HG03196 (cell line): ENCODE measurements at regions not wholly inside any gene's neighbourhood (a gene's known extent, or its start where the extent isn't known, plus 50 kb on each side); places are given as distances from the start of the nearest gene placed in this dataset.
"Not testable (repeated sequence)": the region's sequence is repeated elsewhere in the genome, so short reads cannot be mapped to it uniquely, and the experiment has no call there.

Source experiments
- ATAC-seq: cut with Tn5 transposase; IDR thresholded peaks from one replicate; pipeline ENCODE4 v1.9.1; 2021; ENCODE audit not compliant: unreplicated experiment

- ATAC-seq = no peak
Measured at GRCh38 chr13:50225193-50226155, 210.2 kb downstream of the KCNRG start.

- no peak for ATAC-seq
Measured at GRCh38 chr13:50226515-50227155, 211.4 kb downstream of the KCNRG start.

GRCh38 chr13:50227361-50227760, 212.1 kb downstream of the KCNRG start:
- no peak for ATAC-seq

GRCh38 chr13:50228527-50228926, 213.3 kb downstream of the KCNRG start:
- ATAC-seq = no peak

- no peak for ATAC-seq
Measured at GRCh38 chr13:50229960-50230661, 214.9 kb downstream of the KCNRG start.

- ATAC-seq = no peak
Measured at GRCh38 chr13:50230662-50230978, 215.4 kb downstream of the KCNRG start.

- not testable (repeated sequence) for ATAC-seq
Measured at GRCh38 chr13:50233574-50233973, 218.3 kb downstream of the KCNRG start.

GRCh38 chr13:50235604-50236342, 220.5 kb downstream of the KCNRG start:
- ATAC-seq = no peak

- peak; percentile 92 for ATAC-seq
Measured at GRCh38 chr13:50236898-50237318, 221.7 kb downstream of the KCNRG start.

- ATAC-seq = no peak
Measured at GRCh38 chr13:50238922-50239321, 223.7 kb downstream of the KCNRG start.

- no peak for ATAC-seq
Measured at GRCh38 chr13:50241479-50241878, 226.2 kb downstream of the KCNRG start.

- ATAC-seq = no peak
Measured at GRCh38 chr13:50243931-50244330, 228.7 kb downstream of the KCNRG start.

GRCh38 chr13:50244355-50244712, 229.1 kb downstream of the KCNRG start:
- no peak for ATAC-seq

- peak; percentile 97 for ATAC-seq
Measured at GRCh38 chr13:50244713-50245574, 229.7 kb downstream of the KCNRG start.

- ATAC-seq = no peak
Measured at GRCh38 chr13:50247223-50247622, 232.0 kb downstream of the KCNRG start.

- no peak for ATAC-seq
Measured at GRCh38 chr13:50248516-50249143, 233.4 kb downstream of the KCNRG start.

- no peak for ATAC-seq
Measured at GRCh38 chr13:50249144-50249521, 233.9 kb downstream of the KCNRG start.

GRCh38 chr13:50250401-50250800, 235.2 kb downstream of the KCNRG start:
- ATAC-seq = no peak

- no peak for ATAC-seq
Measured at GRCh38 chr13:50255639-50256038, 240.4 kb downstream of the KCNRG start.
